WERI-Rb-1 (cell line): ENCODE measurements at regions not wholly inside any gene's neighbourhood (a gene's known extent, or its start where the extent isn't known, plus 50 kb on each side); places are given as distances from the start of the nearest gene placed in this dataset.

Experiments used
- DNase-seq: peaks from one replicate; pipeline ENCODE4 v3.0.0-alpha.2; 2020
- H3K27ac ChIP-seq: fragments of 250-450 bp; sonication (Bioruptor Pico); 2 replicates; pipeline ENCODE4 v1.5.1; 2020; ENCODE audit warnings: mild to moderate bottlenecking, moderate library complexity
- H3K27me3 ChIP-seq: fragments of 250-450 bp; sonication (Bioruptor Pico); 2 replicates; pipeline ENCODE4 v1.5.1; 2021; ENCODE audit warnings: mild to moderate bottlenecking, low read depth, moderate library complexity; ENCODE audit not compliant: insufficient read depth, severe bottlenecking
- H3K36me3 ChIP-seq: fragments of 250-450 bp; sonication (Bioruptor Pico); 2 replicates; pipeline ENCODE4 v1.5.1; 2020; ENCODE audit warnings: mild to moderate bottlenecking, moderate library complexity
- H3K4me3 ChIP-seq: 2 replicates; pipeline ENCODE4 v1.5.1; 2011; ENCODE audit warnings: low read depth, mild to moderate bottlenecking, control low read depth, low read length
- H3K9me3 ChIP-seq: fragments of 250-450 bp; sonication (Bioruptor Pico); 2 replicates; pipeline ENCODE4 v1.5.1; 2021; ENCODE audit warnings: mild to moderate bottlenecking, moderate library complexity; ENCODE audit not compliant: severe bottlenecking
- TF ChIP-seq, protein P1 (sequence below): IDR thresholded peaks from 2 replicates; pipeline ENCODE4 v1.5.1; 2011; ENCODE audit warnings: low read depth, mild to moderate bottlenecking, control low read depth, inconsistent platforms, low read length

DNA sequence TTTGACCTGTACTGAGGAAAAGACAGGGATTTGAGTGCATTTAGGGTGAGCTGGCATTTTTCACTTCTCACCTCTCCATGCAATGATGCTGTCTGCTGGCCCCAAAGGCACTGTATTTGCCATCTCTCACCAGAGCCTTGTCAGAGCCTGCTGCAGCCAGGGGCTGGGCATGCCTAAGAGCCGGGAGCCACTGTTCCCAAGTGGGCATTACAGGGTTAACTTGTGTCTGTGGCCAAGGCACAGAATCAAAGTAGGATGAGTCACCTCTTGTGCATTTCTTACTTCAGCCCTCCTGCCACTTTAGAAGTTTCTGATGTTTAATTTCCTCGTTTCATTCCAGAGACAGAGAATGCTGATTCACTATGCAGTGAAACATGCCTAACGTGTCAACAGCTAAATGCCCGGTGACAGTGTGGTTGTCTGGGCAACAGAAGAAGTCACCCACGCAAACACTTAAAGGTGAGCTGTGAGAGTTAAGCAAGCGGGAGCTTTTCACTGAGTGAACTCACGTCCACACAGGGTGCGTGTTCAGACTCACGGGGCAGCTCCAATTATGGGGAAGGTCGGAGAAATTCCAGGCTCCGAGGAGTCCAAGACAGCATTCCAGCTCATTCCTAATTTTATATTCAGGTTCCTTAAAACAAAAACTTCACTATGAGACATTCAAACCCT lies 57.1 kb upstream of the IGFBP3 start:
- no peak overlapping the region for H3K4me3 ChIP-seq
- H3K27ac ChIP-seq = no peak overlapping the region
- H3K9me3 ChIP-seq = no peaks in the 10 kb centered on the region
- TF ChIP-seq, protein P1, sequence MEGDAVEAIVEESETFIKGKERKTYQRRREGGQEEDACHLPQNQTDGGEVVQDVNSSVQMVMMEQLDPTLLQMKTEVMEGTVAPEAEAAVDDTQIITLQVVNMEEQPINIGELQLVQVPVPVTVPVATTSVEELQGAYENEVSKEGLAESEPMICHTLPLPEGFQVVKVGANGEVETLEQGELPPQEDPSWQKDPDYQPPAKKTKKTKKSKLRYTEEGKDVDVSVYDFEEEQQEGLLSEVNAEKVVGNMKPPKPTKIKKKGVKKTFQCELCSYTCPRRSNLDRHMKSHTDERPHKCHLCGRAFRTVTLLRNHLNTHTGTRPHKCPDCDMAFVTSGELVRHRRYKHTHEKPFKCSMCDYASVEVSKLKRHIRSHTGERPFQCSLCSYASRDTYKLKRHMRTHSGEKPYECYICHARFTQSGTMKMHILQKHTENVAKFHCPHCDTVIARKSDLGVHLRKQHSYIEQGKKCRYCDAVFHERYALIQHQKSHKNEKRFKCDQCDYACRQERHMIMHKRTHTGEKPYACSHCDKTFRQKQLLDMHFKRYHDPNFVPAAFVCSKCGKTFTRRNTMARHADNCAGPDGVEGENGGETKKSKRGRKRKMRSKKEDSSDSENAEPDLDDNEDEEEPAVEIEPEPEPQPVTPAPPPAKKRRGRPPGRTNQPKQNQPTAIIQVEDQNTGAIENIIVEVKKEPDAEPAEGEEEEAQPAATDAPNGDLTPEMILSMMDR = no peak
- H3K27me3 ChIP-seq = peaks cover 16% of the 10 kb centered on the region
- H3K36me3 ChIP-seq = no peaks in the 10 kb centered on the region
- DNase-seq = no peak

DNA sequence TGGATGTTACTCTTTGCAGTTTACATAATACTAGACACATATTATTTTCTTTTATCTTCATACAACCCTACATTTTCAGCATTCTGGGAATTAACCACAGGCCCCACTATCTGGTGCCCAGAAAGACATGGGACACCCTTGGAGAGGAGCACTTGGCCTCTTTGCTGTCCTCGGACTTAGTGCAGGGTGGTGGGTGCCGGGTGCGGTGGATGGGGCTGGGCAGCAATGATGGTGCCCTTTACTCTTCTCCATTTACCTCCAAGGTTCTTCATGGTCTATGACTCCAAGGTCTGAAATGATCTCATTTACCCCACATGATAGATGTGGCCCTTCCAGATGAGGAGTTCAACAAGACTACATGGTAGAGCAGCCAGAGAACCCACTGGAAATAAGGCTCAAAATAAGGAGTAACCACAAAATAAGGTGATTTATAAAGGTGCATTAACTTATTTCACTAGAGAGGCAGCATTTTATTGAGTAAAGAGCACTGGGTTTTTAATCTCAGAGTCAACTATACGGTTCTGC lies 56.2 kb upstream of the IGFBP3 start:
- DNase-seq = no peak
- TF ChIP-seq, protein P1 = no peak
- Histone ChIP-seq H3K9me3 (no peaks in the 10 kb centered on the region), H3K4me3 (no peak overlapping the region), H3K27me3 (peaks cover 16% of the 10 kb centered on the region), H3K36me3 (no peaks in the 10 kb centered on the region), H3K27ac (no peak overlapping the region)

- TF ChIP-seq, protein P1 = no peak
- Histone ChIP-seq H3K27me3 (peaks cover 16% of the 10 kb centered on the region), H3K36me3 (no peaks in the 10 kb centered on the region), H3K4me3 (no peak overlapping the region), H3K27ac (no peak overlapping the region), H3K9me3 (no peaks in the 10 kb centered on the region)
- DNase-seq = no peak
These were observed 55.4 kb upstream of the IGFBP3 start for GRCh38 chr7:45976485-45976856.

GRCh38 chr7:45975847-45976484 lies 54.9 kb upstream of the IGFBP3 start:
- Histone ChIP-seq H3K36me3 (no peaks in the 10 kb centered on the region), H3K4me3 (no peak overlapping the region), H3K27ac (no peak overlapping the region), H3K9me3 (no peaks in the 10 kb centered on the region), H3K27me3 (peaks cover 16% of the 10 kb centered on the region)
- TF ChIP-seq, protein P1 = no peak
- no peak for DNase-seq

DNA sequence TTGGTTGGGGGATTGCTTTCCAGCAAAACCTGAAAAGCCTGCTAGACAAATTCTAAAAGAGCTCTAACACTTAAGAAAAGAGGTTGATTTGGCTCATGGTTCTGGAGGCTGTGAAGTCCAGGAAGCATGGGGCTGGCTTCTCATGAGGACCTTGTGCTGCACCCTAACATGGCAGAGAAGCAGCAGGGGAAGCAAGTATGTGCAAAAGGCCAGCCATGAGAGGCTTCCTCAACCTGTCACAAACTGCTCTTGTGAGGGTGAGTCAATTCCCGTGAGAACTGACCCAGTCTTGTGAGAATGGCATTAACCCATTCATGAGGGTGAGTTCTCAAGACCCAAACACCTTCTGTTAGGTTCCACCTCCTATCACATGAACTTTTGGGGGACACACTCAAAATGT lies 54.3 kb upstream of the IGFBP3 start:
- peaks cover 16% of the 10 kb centered on the region for H3K27me3 ChIP-seq
- no peak overlapping the region for H3K4me3 ChIP-seq
- DNase-seq = no peak
- TF ChIP-seq, protein P1 = no peak
- no peak overlapping the region for H3K27ac ChIP-seq
- no peaks in the 10 kb centered on the region for H3K36me3 ChIP-seq
- H3K9me3 ChIP-seq = no peaks in the 10 kb centered on the region
